Germinal center (tissue), 1 donor: ENCODE measurements at regions not wholly inside any gene's neighbourhood (a gene's known extent, or its start where the extent isn't known, plus 50 kb on each side); places are given as distances from the start of the nearest gene placed in this dataset.

Experiments
- DNase-seq: peaks from one replicate; pipeline ENCODE4 v3.0.0; 2012; ENCODE audit warnings: mixed read lengths, low spot score

- DNase-seq, result no peak
These were observed 240.4 kb upstream of the POU3F1 start for GRCh38 chr1:38287036-38287435.

- DNase-seq, result no peak
These were observed 239.4 kb upstream of the POU3F1 start for GRCh38 chr1:38285807-38286530.

GRCh38 chr1:38284953-38285352 is 238.4 kb upstream of the POU3F1 start:
- DNase-seq, result no peak

DNA sequence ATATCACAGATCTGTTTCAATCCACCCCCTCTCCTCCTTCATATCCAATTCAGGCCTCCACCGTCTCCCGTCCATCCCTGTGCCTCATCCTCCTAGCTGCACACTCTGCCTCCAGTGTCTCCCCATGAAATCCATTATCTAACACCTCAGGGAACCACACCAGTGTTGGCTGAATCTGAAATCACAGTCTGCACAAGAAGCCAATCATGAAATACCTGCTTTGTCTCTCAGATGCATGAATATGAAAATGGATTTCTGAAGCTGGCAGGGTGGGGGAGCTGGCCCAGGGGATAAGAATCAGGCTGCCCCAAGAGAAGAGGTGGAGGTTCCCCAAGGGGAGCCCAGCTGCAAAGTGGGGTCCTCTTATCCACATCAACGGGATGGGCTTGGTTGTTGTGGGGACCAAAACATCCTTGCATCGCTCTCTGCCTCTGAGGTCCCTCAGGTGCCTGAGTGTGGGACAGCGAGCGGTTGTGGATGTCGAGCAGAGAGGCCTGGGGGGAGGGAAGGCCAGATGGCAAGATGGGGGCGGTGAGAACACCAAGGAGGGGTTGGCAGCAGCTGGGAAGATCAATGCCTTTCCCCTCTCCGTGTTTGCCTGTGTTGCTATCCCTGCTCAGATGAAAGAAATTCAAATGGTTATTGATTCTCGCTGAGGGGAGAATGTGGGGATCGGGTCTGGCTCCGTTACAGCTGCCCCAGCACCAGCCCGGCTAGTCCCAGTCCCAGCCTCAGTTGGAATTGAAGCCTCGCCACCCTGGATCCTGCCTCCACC is 237.3 kb upstream of the POU3F1 start:
- no peak for DNase-seq

- DNase-seq, result no peak
These were observed 232.6 kb upstream of the POU3F1 start for GRCh38 chr1:38279148-38279547.

GRCh38 chr1:38277646-38278045 is 231.1 kb upstream of the POU3F1 start:
- no peak for DNase-seq

DNA sequence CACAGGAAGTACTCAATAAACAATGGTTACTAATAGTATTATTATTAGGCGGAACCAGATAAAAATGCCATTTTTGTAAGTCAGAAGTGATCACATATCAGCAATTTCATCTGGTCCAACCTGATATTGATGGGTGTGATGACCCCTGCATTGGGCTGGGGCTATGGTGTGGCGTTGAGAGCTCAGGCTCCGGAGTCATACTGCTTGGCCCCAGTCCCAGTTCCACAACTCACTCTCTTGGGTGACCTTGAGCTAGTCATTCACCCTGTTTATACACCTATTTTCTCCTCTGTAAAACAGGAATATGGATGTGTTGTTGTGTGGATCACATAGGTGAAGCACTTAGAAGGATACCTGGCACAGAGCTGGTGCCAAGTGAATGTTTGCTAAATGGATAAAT is 229.4 kb upstream of the POU3F1 start:
- DNase-seq, result no peak

- DNase-seq, result no peak
These were observed 228.4 kb upstream of the POU3F1 start for GRCh38 chr1:38274974-38275373.

DNA sequence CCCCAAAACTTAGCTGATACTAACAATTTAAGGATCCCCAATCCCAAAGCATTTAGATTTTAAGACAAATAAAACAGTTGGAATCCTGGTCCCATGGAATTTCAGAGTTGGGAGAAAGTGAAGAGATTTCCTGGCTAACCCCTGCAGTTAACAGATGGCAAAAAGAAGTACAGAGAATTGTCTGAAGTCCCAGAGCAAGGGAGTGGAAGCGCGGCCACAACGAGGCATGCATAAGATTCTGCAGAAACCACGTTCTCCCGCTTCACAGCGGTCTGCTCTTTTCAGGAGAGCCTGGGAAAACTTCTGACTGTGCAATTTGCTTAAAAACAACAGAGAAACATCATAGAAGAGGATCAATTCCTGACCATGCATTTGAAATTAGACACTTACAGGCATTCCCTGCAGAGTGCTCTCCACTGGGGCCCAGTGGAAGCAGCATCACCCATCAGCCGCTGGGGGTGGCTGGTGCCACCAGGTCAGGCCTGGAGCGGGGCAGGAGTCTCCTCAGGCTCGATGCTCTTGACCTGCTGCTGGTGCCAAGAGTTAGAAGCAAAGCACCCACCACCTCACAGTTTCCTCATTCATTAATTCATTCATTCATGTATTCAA is 226.7 kb upstream of the POU3F1 start:
- no peak for DNase-seq

DNA sequence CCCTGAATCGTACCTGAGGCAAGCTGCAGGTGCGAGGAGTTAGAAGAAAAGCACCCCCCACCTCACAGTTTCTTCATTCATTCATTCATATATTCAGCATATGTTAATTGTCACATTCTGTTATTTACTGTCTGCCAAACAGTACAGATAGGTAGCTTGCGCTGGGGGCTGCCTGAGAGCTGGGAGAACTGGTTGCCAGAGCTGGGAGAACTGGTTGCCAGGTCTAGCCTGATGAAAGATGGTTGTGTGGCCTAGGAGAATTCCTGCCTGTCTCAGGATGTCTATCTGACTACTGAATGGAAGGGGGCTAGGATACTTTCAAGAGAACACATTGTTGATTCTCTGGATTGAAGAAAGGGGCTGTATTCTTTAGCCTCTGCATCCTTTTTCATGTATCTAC is 225.9 kb upstream of the POU3F1 start:
- DNase-seq, result no peak

DNA sequence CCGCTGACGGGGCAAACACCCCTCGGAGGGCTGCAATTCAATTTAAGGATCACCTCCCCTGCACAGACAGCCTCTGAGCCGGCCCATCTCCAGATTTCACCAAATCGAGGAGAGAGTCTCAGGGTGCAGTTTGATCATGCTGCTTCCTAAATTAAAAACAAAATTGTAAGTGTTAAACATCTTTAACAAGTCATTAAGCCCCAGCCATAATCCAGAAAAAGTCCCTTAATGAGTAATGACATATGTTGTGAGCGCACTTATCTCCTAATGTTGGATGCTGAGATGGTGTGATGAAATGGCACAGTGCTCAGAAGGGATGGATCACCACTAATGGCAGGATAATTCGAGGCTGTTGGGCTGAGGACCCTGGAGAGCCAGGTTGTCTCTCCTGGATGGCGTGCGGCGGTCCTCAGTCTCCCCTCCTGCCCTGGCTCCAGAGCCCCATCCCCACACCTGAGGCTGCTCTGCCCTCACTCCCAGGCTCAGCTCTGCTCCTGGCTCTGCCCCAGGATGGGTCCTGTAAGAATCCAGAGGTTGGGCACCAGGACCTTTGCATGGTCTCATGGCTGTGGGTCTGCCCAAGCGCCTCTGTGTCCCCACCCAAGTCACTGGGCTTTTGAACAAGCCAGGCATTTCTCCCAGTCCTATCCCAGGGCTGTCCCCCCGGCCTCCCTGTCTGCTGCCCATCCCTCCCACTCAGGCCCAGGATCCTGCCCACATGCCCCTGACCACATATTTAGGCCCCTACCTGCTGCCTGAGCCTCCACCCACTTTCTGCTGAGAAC is 224.4 kb upstream of the POU3F1 start:
- DNase-seq, result no peak

GRCh38 chr1:38269923-38270848 is 223.6 kb upstream of the POU3F1 start:
- DNase-seq, result no peak

DNA sequence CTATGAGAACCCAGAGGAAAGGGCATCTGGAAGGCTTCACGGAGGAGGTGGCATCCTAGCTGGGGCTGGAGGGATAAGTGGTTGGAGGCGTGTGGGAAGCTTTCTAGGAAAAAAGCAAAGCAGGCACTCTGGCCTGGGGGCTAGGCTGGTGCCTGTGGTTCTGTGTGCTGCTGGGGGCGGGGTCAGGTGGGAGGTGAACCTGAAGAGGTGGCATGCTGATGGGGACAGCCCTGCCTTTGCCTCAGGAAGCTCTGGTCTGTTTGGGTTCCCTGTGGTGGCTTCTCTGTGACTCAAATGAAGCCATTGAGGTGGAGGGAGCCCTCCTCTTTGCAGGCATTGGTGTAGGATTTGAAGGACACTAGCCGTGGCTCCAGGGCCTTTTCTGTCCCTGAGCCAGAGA is 221.6 kb upstream of the POU3F1 start:
- DNase-seq, result no peak

DNA sequence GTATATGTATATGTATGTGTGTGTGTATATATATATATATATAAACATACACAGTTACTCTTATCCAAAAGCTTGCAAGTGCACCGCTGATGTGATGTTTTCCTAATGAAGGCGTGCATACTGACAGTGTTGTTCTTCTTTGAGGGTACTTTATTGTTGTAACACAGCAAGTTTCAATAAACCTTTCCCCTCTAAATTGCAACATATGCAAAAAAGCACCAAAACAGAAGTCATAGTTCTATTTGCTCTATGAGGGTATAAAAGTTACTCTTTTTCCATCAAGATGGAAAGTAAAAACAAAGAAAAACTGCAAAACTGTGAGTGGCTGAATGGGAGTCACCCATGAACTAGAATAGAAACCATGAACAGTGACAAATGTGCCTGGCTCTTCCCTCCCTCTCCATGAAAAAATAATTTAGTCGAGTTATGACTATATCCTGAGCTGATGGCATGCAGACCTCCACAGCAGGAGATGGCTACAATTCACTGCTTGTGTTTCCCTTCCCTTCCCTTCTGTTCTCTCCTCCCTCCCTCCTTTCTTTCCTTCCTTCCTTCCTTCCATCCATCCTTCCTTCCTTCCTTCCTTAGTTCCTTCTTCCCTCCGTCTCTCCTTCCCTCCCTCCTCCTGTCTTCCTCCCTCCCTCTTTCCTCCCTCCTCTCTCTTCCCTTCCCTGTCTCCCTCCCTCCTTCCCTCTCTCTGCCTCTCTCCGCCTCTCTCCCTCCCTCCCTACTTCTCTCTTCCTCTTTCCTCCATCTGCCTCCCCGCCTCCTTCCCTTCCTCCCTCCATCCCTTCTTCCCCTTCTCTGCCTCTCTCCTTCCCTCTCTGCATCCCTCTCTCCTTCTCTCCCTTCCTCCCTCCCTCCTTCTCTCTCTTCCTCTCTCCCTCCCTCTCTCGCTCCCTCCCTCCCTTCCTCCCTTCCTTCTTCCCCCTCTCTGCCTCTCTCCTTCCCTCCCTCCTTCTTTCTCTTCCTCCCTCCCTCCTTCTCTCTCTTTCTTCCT is 220.7 kb upstream of the POU3F1 start:
- no peak for DNase-seq

DNA sequence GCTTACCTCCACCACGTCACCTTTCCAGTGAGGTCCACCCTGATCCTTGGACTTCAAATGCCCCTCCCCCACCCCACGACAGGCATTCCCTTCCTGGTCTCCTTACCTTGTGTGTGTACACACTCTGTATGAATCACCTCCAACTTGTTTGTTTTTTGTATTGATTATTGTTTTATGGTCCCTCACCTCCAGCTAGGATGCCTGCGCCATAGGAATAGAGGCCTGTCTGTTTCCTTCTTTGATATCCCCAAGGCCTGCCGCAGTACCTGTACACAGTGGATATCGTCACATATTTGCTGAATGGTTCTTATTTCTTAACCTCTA is 219.6 kb upstream of the POU3F1 start:
- no peak for DNase-seq

DNA sequence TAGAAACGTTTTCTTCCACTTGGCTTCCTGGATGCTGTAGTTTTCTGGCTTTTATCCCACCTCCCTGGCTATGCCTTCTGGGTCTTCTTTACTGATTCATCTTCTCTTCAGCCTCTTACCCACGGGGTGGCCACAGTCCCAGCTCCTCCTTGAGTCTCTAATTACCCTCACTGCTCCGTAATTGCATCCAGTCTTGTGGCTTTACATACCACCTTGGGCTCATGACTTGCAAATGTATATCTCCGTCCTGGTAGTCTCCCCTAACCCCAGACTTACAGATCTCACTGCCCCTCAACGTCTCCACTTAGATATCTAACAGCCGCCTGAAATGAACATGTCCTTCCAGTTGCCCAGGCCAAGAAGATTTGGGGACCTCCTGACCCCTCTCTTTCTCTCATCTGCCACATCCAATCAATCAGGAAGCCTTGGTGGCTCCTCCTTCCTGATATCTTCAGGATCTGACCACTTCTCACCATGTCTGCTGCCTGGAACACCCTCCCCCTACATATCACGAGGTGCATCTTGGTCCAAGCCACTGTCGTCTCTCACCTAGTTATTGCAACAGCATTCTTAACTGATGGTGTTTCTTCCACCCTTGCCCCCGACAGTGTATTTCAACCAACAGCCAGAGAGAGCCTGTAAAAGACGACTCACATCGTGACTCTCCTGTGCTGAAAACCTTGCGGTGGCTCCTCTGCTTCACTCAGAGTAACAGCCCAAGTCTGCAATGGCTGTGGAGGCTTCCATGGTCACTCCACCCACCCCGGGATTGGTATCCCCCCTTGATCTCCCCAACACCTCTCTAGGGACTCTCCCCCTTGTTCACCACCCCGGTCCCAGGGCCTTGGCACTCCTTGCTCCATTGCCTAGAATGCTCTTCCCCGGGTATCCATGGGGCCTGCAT is 219.0 kb upstream of the POU3F1 start:
- DNase-seq, result no peak

- no peak for DNase-seq
These were observed 216.8 kb upstream of the POU3F1 start for GRCh38 chr1:38263438-38263837.

GRCh38 chr1:38261574-38261973 is 215.0 kb upstream of the POU3F1 start:
- no peak for DNase-seq

- no peak for DNase-seq
These were observed 211.6 kb upstream of the POU3F1 start for GRCh38 chr1:38258085-38258627.
